C4-2B (cell line): ENCODE measurements at regions not wholly inside any gene's neighbourhood (a gene's known extent, or its start where the extent isn't known, plus 50 kb on each side); places are given as distances from the start of the nearest gene placed in this dataset.

Experiments used
- ZFX ChIP-seq: fragments of 450-650 bp; IDR thresholded peaks from 2 replicates; pipeline ENCODE4 v1.6.1; 2017
- TF ChIP-seq, protein P1 (sequence below): fragments of 450-650 bp; conservative IDR thresholded peaks from 2 replicates; pipeline ENCODE4 v1.5.1; 2017; ENCODE audit warnings: mild to moderate bottlenecking

DNA sequence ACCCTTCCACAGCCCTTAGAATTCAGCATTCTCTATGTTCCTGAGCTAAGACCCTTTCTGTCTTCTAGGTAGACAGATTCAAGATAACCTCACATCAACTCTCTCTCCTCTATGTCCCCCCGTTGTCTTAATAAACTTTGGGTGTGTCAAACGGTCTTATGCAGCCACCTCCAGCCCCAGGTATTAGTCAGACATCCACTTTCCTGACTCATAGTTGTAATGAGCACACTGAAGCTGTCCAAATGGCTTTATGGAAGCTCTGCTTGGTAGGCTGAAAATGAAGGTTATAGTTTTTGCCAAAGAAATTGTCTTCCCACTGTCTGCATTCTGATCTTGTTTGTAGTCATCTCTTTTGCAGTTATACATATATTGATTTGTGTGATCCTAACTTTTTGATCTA, 482.0 kb downstream of the RMST start:
- TF ChIP-seq, protein P1, sequence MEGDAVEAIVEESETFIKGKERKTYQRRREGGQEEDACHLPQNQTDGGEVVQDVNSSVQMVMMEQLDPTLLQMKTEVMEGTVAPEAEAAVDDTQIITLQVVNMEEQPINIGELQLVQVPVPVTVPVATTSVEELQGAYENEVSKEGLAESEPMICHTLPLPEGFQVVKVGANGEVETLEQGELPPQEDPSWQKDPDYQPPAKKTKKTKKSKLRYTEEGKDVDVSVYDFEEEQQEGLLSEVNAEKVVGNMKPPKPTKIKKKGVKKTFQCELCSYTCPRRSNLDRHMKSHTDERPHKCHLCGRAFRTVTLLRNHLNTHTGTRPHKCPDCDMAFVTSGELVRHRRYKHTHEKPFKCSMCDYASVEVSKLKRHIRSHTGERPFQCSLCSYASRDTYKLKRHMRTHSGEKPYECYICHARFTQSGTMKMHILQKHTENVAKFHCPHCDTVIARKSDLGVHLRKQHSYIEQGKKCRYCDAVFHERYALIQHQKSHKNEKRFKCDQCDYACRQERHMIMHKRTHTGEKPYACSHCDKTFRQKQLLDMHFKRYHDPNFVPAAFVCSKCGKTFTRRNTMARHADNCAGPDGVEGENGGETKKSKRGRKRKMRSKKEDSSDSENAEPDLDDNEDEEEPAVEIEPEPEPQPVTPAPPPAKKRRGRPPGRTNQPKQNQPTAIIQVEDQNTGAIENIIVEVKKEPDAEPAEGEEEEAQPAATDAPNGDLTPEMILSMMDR = no peak
- TF ChIP-seq ZFX = no peak
